Right lobe of liver (tissue), 4 donors: ENCODE measurements at regions not wholly inside any gene's neighbourhood (a gene's known extent, or its start where the extent isn't known, plus 50 kb on each side); places are given as distances from the start of the nearest gene placed in this dataset.

Experiments used
- POLR2A ChIP-seq: fragments of 450-650 bp; IDR thresholded peaks from one replicate; pipeline ENCODE4 v1.6.1; 2017; ENCODE audit warnings: antibody characterized with exemption, mild to moderate bottlenecking
- TF ChIP-seq, protein P1 (sequence below), 4 donors: fragments of 200-600 bp in 3 of 4; fragments of 450-650 bp in 1 of 4; IDR thresholded peaks; one replicate each; pipeline versions ENCODE4 v1.5.1 to v1.8.0; 2016 to 2022; ENCODE audit warnings: antibody characterized with exemption in 4 of 4, mild to moderate bottlenecking in 2 of 4
- donor health status: DM: no; HTN: no; CAD: no.
- donor health status: DM: no; HTN: no; CAD: no.
- donor health status: DM: no; HTN: yes; CAD: no.

DNA sequence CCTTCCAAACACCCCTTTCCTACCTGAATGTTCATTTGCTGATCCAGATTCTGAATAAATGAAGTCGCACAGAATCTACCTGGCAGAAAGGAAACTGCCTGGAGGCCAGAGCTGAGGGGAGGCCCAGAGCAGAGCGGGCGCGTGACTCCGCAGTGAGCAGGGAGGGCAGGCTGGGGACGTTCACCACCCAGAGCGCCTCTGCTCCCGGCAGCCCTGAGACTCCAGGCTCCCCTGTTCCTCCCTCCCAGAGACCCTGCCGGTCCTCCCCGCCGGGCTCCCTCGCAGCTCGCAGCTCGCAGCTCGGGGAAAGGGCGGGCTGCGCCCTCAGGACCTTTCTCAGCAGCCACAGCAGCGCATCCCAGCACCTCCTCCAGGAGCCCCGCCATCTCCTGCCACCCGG is 176.7 kb upstream of the ZNF32 start:
- TF ChIP-seq POLR2A = no peak
- TF ChIP-seq, protein P1, sequence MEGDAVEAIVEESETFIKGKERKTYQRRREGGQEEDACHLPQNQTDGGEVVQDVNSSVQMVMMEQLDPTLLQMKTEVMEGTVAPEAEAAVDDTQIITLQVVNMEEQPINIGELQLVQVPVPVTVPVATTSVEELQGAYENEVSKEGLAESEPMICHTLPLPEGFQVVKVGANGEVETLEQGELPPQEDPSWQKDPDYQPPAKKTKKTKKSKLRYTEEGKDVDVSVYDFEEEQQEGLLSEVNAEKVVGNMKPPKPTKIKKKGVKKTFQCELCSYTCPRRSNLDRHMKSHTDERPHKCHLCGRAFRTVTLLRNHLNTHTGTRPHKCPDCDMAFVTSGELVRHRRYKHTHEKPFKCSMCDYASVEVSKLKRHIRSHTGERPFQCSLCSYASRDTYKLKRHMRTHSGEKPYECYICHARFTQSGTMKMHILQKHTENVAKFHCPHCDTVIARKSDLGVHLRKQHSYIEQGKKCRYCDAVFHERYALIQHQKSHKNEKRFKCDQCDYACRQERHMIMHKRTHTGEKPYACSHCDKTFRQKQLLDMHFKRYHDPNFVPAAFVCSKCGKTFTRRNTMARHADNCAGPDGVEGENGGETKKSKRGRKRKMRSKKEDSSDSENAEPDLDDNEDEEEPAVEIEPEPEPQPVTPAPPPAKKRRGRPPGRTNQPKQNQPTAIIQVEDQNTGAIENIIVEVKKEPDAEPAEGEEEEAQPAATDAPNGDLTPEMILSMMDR (IDR thresholded peaks at IDR 0.05) = no peak
